ENCODE measurements at regions not wholly inside any gene's neighbourhood (a gene's known extent, or its start where the extent isn't known, plus 50 kb on each side); places are given as distances from the start of the nearest gene placed in this dataset.
"Not testable (repeated sequence)": the region's sequence is repeated elsewhere in the genome, so short reads cannot be mapped to it uniquely, and the experiment has no call there.

- Histone ChIP-seq H3K27me3 (ENCODE audit: control insufficient read depth in 3 of 3, insufficient read depth in 3 of 3, low read length in 2 of 3) (peaks cover 0 to 19% (median 7%) of the 10 kb centered on the region in 3 donors), H3K4me1 (ENCODE audit: control insufficient read depth in 5 of 5, insufficient read depth in 5 of 5, low read length in 5 of 5) (no peaks in the 10 kb centered on the region), H3K9me3 (ENCODE audit: control insufficient read depth in 4 of 4, insufficient read depth in 3 of 4, low read length in 3 of 4) (peaks cover 0 to 10% (median 7%) of the 10 kb centered on the region in 4 donors), H3K4me3 (no peak overlapping the region), H3K36me3 (ENCODE audit: control insufficient read depth in 4 of 4, insufficient read depth in 4 of 4, low read length in 4 of 4) (no peaks in the 10 kb centered on the region), H3K27ac (ENCODE audit: low read depth in 1 of 2, low read length in 1 of 2) (no peak overlapping the region), H3K9ac (ENCODE audit: insufficient read depth in 1 of 2, low read length in 2 of 2) (no peak overlapping the region)
- ATAC-seq (ENCODE audit: insufficient read depth, low FRiP score) (no peak), DNase-seq (no peak)
- no peak for TF ChIP-seq CTCF (IDR thresholded peaks at IDR 0.05; ENCODE audit: control extremely low read depth, extremely low read depth)
- 71% methylated on average over 2 of the region's 2 CpGs for WGBS, 2 donors
Measured at GRCh38 chr1:143672983-143673382, 298.8 kb downstream of the FAM72C start.

- peaks cover 0 to 21% (median 2%) of the 10 kb centered on the region in 3 donors for H3K27me3 ChIP-seq (ENCODE audit: control insufficient read depth in 3 of 3, insufficient read depth in 3 of 3, low read length in 2 of 3)
- 23 to 34% methylated on average over 24 of the region's 24 CpGs for WGBS, 2 donors
- no peak for TF ChIP-seq CTCF (IDR thresholded peaks at IDR 0.05; ENCODE audit: control extremely low read depth, extremely low read depth)
- H3K4me3 ChIP-seq = no peak overlapping the region
- H3K27ac ChIP-seq (ENCODE audit: low read depth in 1 of 2, low read length in 1 of 2) = no peak overlapping the region
- no peaks in the 10 kb centered on the region for H3K4me1 ChIP-seq (ENCODE audit: control insufficient read depth in 5 of 5, insufficient read depth in 5 of 5, low read length in 5 of 5)
- no peak overlapping the region for H3K9ac ChIP-seq (ENCODE audit: insufficient read depth in 1 of 2, low read length in 2 of 2)
- H3K36me3 ChIP-seq (ENCODE audit: control insufficient read depth in 4 of 4, insufficient read depth in 4 of 4, low read length in 4 of 4) = no peaks in the 10 kb centered on the region
- ATAC-seq (ENCODE audit: insufficient read depth, low FRiP score) = no peak
- DNase-seq = no peak
- H3K9me3 ChIP-seq (ENCODE audit: control insufficient read depth in 4 of 4, insufficient read depth in 3 of 4, low read length in 3 of 4) = peaks cover 0 to 20% (median 8%) of the 10 kb centered on the region in 4 donors
Measured at GRCh38 chr1:143667730-143668129, 304.1 kb downstream of the FAM72C start.

GRCh38 chr1:143666851-143667250, 304.9 kb downstream of the FAM72C start:
- Histone ChIP-seq H3K27ac (ENCODE audit: low read depth in 1 of 2, low read length in 1 of 2) (no peak overlapping the region), H3K4me3 (no peak overlapping the region), H3K36me3 (ENCODE audit: control insufficient read depth in 4 of 4, insufficient read depth in 4 of 4, low read length in 4 of 4) (no peaks in the 10 kb centered on the region), H3K27me3 (ENCODE audit: control insufficient read depth in 3 of 3, insufficient read depth in 3 of 3, low read length in 2 of 3) (peaks cover 0 to 28% (median 4%) of the 10 kb centered on the region in 3 donors), H3K9ac (ENCODE audit: insufficient read depth in 1 of 2, low read length in 2 of 2) (no peak overlapping the region), H3K9me3 (ENCODE audit: control insufficient read depth in 4 of 4, insufficient read depth in 3 of 4, low read length in 3 of 4) (peaks cover 0 to 20% (median 8%) of the 10 kb centered on the region in 4 donors), H3K4me1 (ENCODE audit: control insufficient read depth in 5 of 5, insufficient read depth in 5 of 5, low read length in 5 of 5) (no peaks in the 10 kb centered on the region)
- WGBS, 2 donors = 72 to 74% methylated on average over 8 of the region's 8 CpGs
- TF ChIP-seq CTCF (IDR thresholded peaks at IDR 0.05; ENCODE audit: control extremely low read depth, extremely low read depth) = no peak
- DNase-seq = no peak
- ATAC-seq (ENCODE audit: insufficient read depth, low FRiP score) = no peak

GRCh38 chr1:143665606-143666005, 306.2 kb downstream of the FAM72C start:
- ATAC-seq (ENCODE audit: insufficient read depth, low FRiP score) = no peak
- H3K4me1 ChIP-seq (ENCODE audit: control insufficient read depth in 5 of 5, insufficient read depth in 5 of 5, low read length in 5 of 5) = peaks cover 0 to 7% (median 0%) of the 10 kb centered on the region in 5 donors
- peaks cover 0 to 26% (median 8%) of the 10 kb centered on the region in 4 donors for H3K9me3 ChIP-seq (ENCODE audit: control insufficient read depth in 4 of 4, insufficient read depth in 3 of 4, low read length in 3 of 4)

GRCh38 chr1:143663056-143663455, 308.7 kb downstream of the FAM72C start:
- not testable (repeated sequence) for H3K36me3 ChIP-seq (ENCODE audit: control insufficient read depth in 4 of 4, insufficient read depth in 4 of 4, low read length in 4 of 4); H3K4me3 ChIP-seq; ATAC-seq (ENCODE audit: insufficient read depth, low FRiP score); DNase-seq; H3K27ac ChIP-seq (ENCODE audit: low read depth in 1 of 2, low read length in 1 of 2); H3K9ac ChIP-seq (ENCODE audit: insufficient read depth in 1 of 2, low read length in 2 of 2); H3K4me1 ChIP-seq (ENCODE audit: control insufficient read depth in 5 of 5, insufficient read depth in 5 of 5, low read length in 5 of 5)
- Histone ChIP-seq H3K9me3 (ENCODE audit: control insufficient read depth in 4 of 4, insufficient read depth in 3 of 4, low read length in 3 of 4) (peaks cover 0 to 29% (median 1%) of the 10 kb centered on the region in 4 donors), H3K27me3 (ENCODE audit: control insufficient read depth in 3 of 3, insufficient read depth in 3 of 3, low read length in 2 of 3) (peaks cover 0 to 47% (median 8%) of the 10 kb centered on the region in 3 donors)
- WGBS, 2 donors = 35 to 47% methylated on average over 2 of the region's 2 CpGs

More at GRCh38 chr1:143665606-143666005, 306.2 kb downstream of the FAM72C start:
- no peak overlapping the region for H3K9ac ChIP-seq (ENCODE audit: insufficient read depth in 1 of 2, low read length in 2 of 2)
- TF ChIP-seq CTCF (IDR thresholded peaks at IDR 0.05; ENCODE audit: control extremely low read depth, extremely low read depth) = no peak
- H3K27ac ChIP-seq (ENCODE audit: low read depth in 1 of 2, low read length in 1 of 2) = no peak overlapping the region
- DNase-seq = no peak
- no peaks in the 10 kb centered on the region for H3K36me3 ChIP-seq (ENCODE audit: control insufficient read depth in 4 of 4, insufficient read depth in 4 of 4, low read length in 4 of 4)
- no peak overlapping the region for H3K4me3 ChIP-seq
- 42 to 57% methylated on average over 9 of the region's 9 CpGs for WGBS, 2 donors
- peaks cover 0 to 37% (median 8%) of the 10 kb centered on the region in 3 donors for H3K27me3 ChIP-seq (ENCODE audit: control insufficient read depth in 3 of 3, insufficient read depth in 3 of 3, low read length in 2 of 3)

Data from lung (tissue), 11 donors.